HG03060 (cell line): ENCODE measurements at regions not wholly inside any gene's neighbourhood (a gene's known extent, or its start where the extent isn't known, plus 50 kb on each side); places are given as distances from the start of the nearest gene placed in this dataset.

ENCODE experiments used
- ATAC-seq: cut with Tn5 transposase; IDR thresholded peaks from one replicate; pipeline ENCODE4 v1.9.1; 2021; ENCODE audit warnings: low read depth, moderate number of reproducible peaks; ENCODE audit not compliant: unreplicated experiment

GRCh38 chr4:159003420-159004253, 99.2 kb upstream of the RAPGEF2 start:
- ATAC-seq = no peak

GRCh38 chr4:159006202-159006601, 96.7 kb upstream of the RAPGEF2 start:
- no peak for ATAC-seq

GRCh38 chr4:159008671-159009070, 94.2 kb upstream of the RAPGEF2 start:
- ATAC-seq = no peak

GRCh38 chr4:159009521-159009920, 93.4 kb upstream of the RAPGEF2 start:
- ATAC-seq = no peak

- ATAC-seq = no peak
These were observed 92.8 kb upstream of the RAPGEF2 start for GRCh38 chr4:159010100-159010499.

GRCh38 chr4:159010563-159011260, 92.2 kb upstream of the RAPGEF2 start:
- ATAC-seq = no peak

GRCh38 chr4:159012381-159012780, 90.5 kb upstream of the RAPGEF2 start:
- ATAC-seq = no peak

GRCh38 chr4:159013692-159014091, 89.2 kb upstream of the RAPGEF2 start:
- ATAC-seq = no peak

GRCh38 chr4:159014859-159015258, 88.0 kb upstream of the RAPGEF2 start:
- ATAC-seq = no peak

GRCh38 chr4:159015841-159016240, 87.0 kb upstream of the RAPGEF2 start:
- ATAC-seq = no peak

- no peak for ATAC-seq
These were observed 86.3 kb upstream of the RAPGEF2 start for GRCh38 chr4:159016593-159017024.

- ATAC-seq = peak; percentile 14
These were observed 85.4 kb upstream of the RAPGEF2 start for GRCh38 chr4:159017323-159018026.

- peak; percentile 95 for ATAC-seq
These were observed 84.7 kb upstream of the RAPGEF2 start for GRCh38 chr4:159018062-159018629.

- ATAC-seq = no peak
These were observed 83.5 kb upstream of the RAPGEF2 start for GRCh38 chr4:159019356-159019755.

- no peak for ATAC-seq
These were observed 81.1 kb upstream of the RAPGEF2 start for GRCh38 chr4:159021597-159022385.

- ATAC-seq = no peak
These were observed 79.1 kb upstream of the RAPGEF2 start for GRCh38 chr4:159023741-159024140.

- no peak for ATAC-seq
These were observed 78.6 kb upstream of the RAPGEF2 start for GRCh38 chr4:159024266-159024665.

GRCh38 chr4:159024828-159025227, 78.1 kb upstream of the RAPGEF2 start:
- no peak for ATAC-seq

GRCh38 chr4:159026329-159026728, 76.5 kb upstream of the RAPGEF2 start:
- no peak for ATAC-seq

- no peak for ATAC-seq
These were observed 75.3 kb upstream of the RAPGEF2 start for GRCh38 chr4:159027535-159027934.
